SK-N-SH treated with all-trans-retinoic acid at 6 μM for 48 hours (cell line): ENCODE measurements at regions not wholly inside any gene's neighbourhood (a gene's known extent, or its start where the extent isn't known, plus 50 kb on each side); places are given as distances from the start of the nearest gene placed in this dataset.

Experiments used
- CSDC2 ChIP-seq: fragments of 250-450 bp; sonication (Bioruptor Pico); IDR thresholded peaks from 2 replicates; pipeline ENCODE4 v1.5.0; 2020; ENCODE audit warnings: mild to moderate bottlenecking, moderate library complexity
- TOX ChIP-seq: fragments of 250-450 bp; sonication (Bioruptor Pico); IDR thresholded peaks from 2 replicates; pipeline ENCODE4 v1.8.0; 2021; ENCODE audit warnings: mild to moderate bottlenecking, moderate library complexity, borderline replicate concordance

- TF ChIP-seq CSDC2 (CRISPR knock-in tag) (no peak), TOX (CRISPR knock-in tag) (no peak)
These were observed 52.6 kb upstream of the SP8 start for GRCh38 chr7:20839196-20839735.
